Embryonic facial prominence (tissue), 1 donor: ENCODE measurements at regions not wholly inside any gene's neighbourhood (a gene's known extent, or its start where the extent isn't known, plus 50 kb on each side); places are given as distances from the start of the nearest gene placed in this dataset.

Experiments
- DNase-seq: peaks from one replicate; pipeline ENCODE4 v3.0.0-alpha.2; 2016; ENCODE audit errors: extremely low spot score

GRCh38 chr11:130583801-130584211 lies 135.4 kb downstream of the ADAMTS15 start:
- peak; percentile 31 for DNase-seq

GRCh38 chr11:130585545-130585944 lies 137.1 kb downstream of the ADAMTS15 start:
- no peak for DNase-seq

DNA sequence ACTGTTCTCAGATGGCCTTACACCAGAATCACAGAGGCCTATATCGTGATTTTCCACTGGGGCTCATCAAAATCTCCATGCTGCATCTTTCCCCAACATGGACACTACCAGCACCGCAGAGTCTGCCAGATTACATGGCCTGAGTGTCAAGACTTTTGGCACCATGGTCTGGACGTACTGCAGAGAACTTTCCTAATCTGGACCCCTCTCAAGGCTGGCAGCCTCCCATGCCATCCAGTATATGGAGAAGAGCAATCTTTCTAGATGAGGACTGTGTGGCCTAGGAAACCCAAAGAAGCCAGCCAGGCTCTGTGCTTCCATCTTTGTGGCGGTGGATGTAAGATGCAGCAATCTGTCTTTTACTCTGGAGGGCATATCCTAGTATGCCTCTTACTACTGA lies 139.2 kb downstream of the ADAMTS15 start:
- no peak for DNase-seq

DNA sequence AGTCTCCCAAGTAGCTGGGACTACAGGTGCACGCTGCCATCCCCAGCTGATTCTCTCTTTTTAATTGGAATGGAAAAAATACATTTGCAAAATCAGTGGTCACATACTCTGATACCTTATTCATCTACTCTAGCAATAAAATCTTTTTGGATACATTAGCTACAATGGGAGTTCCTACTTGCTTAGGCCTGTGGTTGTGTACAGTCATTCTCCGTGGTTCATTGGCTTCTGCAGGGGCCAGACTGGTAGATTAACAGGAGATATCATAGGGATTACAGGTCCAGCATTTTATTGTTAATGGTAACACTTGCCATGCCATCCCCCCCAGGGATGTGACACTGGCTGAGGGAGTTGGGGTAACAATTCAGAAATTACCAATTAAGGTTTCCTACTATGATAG lies 140.0 kb downstream of the ADAMTS15 start:
- DNase-seq = no peak

DNA sequence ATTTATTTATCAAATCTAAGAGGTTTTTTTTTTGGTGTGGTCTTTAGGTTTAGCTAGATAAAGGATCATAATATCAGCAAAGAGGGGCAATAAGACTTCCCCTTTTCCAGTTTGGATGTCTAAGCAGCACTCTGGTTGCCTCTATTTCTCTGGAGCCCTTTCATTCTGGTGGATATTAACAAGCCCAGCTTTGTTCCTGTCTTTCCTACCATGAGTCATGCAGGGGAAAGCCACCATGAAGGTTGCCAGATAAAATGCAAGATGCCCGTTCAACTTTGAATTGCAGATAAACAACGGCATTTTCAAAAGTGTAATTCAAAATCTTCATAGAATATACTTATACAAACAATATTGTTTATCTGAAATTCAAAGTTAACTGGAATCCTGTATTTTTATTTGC lies 143.6 kb downstream of the ADAMTS15 start:
- no peak for DNase-seq

DNA sequence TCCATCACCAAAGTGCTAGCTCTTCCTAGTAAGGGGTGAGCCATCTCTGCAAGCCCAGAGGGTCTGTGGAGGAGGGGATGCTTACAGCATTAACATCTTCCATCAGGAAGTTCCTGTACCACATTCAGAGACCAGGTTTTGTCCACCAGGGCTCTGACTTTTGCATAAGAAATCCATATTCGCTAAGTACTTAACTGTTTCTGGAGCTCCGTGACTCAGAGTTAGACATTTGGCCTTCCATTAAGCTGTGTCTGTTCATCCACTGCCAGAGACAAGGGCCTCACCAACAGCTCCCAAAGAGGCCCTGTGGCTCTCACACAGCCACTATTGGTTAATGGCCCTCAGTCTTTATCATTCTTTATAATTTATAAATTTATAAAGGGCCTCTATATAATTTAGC lies 144.6 kb downstream of the ADAMTS15 start:
- DNase-seq = no peak

DNA sequence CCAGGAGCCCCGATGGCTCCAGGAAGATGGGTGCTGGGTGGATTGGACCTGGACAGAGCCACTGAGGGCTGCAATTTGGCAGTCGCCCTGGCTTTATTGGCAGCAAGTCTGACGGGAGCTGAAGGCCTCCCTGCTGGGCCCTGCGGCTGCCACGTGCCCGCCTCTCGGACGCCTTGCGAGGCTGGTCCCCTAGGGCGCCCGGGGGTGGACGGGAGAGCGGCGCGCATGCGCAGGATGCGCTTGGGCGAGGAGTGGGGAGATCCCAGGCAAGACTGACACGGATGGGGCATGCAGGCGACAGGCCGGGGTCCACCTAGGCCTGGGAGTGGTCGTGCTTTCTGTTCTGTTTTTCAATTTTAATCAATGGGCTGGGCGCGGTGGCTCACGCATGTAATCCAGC lies 150.0 kb downstream of the ADAMTS15 start:
- DNase-seq = no peak

- DNase-seq = no peak
Measured at GRCh38 chr11:130599073-130599654, 150.7 kb downstream of the ADAMTS15 start.

DNA sequence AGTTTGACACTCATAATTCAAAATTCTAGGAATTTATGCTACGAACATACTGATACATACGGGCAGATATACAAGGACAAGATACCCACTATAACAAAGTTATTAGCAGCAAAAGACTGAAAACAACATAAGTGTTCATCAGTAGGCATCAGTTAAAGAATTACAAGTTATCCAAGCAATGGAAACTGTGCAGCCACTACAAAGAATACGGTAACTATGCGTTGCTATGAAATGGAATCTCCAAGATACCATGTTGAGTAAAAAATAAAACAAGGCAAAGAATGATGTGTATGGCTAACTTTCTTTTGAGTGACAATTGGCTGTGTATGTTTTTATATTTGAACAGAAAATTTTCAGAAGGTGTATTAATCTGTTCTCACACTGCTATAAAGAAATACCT lies 151.7 kb downstream of the ADAMTS15 start:
- no peak for DNase-seq

DNA sequence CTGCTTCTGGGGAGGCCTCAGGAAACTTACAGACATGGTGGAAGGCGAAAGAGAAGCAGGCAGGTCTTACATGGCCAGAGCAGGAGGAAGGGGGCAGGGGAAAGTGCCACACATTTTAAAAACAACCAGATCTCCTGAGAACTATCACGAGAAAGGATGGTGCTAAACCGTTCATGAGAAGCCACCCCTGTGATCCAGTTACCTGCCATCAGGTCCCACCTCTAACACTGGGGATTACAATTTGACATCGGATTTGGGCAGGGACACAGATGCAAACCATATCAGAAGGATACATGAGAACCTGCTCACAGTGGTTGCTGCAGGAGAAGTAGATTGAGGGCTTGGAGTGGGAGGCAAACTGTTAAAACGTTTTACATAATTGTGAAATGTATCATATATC lies 152.2 kb downstream of the ADAMTS15 start:
- no peak for DNase-seq

GRCh38 chr11:130601141-130601540 lies 152.7 kb downstream of the ADAMTS15 start:
- DNase-seq = peak; percentile 41

GRCh38 chr11:130601764-130602460 lies 153.5 kb downstream of the ADAMTS15 start:
- no peak for DNase-seq

- no peak for DNase-seq
Measured at GRCh38 chr11:130602641-130603334, 154.3 kb downstream of the ADAMTS15 start.

- DNase-seq = no peak
Measured at GRCh38 chr11:130603335-130603906, 155.0 kb downstream of the ADAMTS15 start.

DNA sequence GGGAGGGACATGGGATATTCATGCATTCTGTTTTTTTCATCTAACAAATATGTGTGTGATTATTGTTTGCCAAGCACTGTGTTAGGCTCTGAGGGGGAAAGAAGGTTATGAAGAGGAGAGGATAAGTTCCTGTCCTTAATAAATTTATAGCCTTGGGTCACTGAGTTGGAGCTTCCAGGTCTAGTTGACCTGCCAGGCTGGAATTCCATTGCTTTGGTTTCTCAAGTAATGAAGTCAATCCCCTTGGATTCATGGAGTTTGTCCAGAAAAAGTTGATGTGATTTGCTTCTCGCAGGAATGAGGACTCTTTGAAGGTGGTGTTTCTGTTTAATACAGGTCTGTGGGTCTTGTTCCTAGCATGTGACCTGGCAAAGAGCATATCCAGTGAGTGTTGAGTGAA lies 156.2 kb downstream of the ADAMTS15 start:
- DNase-seq = no peak

DNA sequence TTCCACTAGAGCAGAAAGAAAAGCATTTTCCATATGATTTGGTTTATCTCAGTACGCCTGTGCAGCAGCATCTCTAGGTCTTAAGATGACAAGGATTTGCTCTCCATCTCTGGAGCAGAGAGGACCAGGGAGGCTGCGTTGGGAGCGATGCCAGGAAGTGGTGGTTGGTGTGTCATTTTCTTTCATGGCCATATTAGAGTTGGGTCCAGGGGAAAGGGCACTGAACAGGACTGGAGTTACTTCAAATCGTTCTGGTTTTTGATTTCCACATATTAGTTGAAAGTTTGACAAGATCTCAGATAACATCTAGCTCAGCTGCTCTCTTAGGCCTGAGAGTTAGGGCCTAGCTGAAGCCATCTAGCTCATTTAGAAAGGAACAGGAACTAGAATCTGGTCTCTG lies 157.7 kb downstream of the ADAMTS15 start:
- no peak for DNase-seq

- DNase-seq = no peak
Measured at GRCh38 chr11:130606781-130607511, 158.5 kb downstream of the ADAMTS15 start.

DNA sequence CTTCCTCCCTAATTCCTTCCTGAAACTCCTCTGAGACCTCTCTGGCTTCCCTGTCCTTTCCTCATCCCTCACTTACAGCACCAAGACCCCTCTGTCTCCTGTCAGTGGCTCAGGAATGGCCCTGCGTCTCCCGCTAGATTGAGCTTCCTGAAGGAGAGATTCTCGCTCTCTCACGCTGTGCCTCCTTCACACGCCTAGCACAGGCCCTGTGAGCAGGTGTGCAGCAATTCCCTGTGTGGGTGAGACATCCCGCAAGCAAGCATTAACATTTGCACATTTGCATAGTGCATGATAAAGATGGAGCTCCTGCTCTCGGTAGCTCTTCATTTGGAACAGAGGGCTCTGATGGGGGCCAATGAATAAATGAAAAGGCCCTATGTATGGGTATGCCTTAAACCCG lies 159.8 kb downstream of the ADAMTS15 start:
- DNase-seq = no peak

DNA sequence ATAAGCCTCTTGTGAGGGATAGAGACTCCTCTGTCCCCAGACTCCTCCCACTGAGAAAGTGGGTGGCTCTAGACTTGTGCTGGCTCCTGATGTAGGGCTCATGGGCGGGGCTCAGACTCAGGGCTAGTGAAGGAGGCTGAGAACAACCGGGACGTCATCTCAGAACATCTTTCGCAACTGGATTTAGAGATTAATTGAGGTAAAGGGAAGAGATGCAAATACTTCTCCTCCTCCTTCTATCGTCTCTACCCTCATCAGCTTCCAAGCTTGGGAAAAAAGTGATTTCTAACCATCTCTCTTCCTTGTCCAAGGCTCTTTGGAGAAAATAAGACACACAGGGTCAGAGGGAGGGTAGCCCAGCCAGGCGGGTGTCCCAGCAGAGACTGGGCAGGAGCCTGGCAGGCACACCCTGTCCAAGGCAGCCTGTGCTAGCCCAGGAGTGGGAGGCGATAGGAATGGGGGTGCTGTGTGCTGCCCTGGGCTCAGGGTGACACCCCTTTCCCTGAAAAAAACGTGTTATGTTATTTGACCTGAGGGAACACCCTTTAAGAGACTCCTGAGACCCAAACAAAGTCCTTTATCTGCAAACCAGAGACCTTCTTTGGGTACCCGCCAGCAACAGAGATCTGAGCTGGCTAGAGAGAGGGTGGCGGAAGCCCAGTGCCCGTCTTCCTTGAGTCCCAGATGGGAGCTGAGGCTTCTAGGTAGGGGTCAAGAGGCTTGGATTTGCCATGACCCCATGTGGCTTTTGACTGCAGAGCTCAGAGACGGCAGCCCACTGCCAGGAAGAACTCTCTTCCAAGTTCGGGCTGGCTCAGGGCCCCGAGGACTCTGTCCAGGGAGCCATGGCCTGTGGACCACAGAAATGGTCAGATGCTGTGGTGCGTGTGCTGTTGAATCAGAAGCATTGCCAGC lies 160.9 kb downstream of the ADAMTS15 start:
- DNase-seq = no peak

DNA sequence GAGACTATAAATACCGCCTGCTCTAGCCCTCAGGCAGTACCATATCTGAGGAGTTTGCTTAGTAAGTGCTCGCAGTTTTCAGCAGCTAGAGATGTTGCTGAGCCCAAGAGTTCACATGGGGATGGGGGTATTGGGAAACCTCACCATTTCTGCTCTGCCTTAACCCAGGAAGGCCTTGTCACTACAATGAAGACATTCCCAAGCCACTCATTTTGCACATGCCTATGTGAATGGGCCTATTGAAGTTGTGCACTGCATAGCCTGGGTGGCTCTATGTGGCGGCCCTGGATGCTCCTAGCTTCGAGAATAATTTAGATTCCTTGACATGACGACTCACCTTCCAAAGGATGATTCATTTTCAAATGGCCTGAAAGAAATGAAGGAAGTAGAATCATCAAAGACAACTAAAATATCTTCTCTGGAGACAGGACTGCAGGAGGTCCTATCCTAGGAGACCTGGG lies 163.4 kb downstream of the ADAMTS15 start:
- no peak for DNase-seq

DNA sequence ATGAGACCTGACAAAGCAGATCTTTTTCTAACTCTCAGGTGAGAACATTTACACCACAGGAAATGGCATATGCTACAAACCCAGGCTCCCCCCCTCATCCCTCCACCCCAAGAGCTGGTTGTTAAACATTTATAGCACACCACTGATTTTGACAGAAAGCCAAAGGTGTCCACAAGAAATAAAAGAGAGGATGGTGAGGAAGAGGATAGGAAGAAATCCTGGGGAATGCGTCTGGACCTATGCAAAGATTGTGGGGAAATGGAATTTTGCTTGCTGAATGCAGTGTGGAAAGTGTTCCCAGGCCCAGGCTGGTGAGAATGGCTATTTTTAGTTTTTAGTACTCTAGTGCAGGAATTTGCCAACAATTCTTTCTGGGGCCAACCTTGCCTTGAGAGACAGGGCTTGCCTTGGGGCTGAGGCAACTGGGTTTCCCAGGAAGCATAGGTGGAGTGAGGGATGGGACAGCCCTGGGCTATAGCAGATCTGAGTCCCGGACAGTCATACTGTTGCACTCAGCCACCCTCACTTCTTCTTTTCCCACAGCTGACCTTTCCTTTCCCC lies 163.9 kb downstream of the ADAMTS15 start:
- DNase-seq = no peak
